ENCODE measurements at regions not wholly inside any gene's neighbourhood (a gene's known extent, or its start where the extent isn't known, plus 50 kb on each side); places are given as distances from the start of the nearest gene placed in this dataset.
A peak's percentile ranks its signal among the peaks of the same experiment; 100 is the strongest.

- no peak for DNase-seq
These were observed 56.2 kb upstream of the CHRDL1 start for GRCh38 chrX:110851780-110852179.

GRCh38 chrX:110847334-110847733 lies 51.7 kb upstream of the CHRDL1 start:
- peak; percentile 30 for DNase-seq

DNA sequence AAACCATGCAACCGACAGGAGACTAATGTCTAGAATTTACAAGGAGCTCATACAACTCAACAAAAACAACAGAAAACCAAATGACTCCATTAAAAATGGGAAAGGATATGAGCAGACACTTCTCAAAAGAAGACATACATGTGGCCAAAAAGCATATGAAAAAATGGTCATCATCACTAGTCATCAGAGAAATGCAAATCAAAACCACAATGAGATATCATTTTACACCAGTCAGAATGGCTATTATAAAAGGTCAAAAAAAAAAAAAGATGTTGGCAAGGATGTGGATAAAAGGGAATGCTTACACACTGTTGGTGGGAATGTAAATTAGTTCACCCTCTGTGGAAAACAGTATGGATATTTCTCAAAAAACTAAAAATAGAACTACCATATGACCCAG lies 50.5 kb upstream of the CHRDL1 start:
- DNase-seq: no peak
